ENCODE measurements at regions not wholly inside any gene's neighbourhood (a gene's known extent, or its start where the extent isn't known, plus 50 kb on each side); places are given as distances from the start of the nearest gene placed in this dataset.

- Histone ChIP-seq H3K79me2 (ENCODE audit: insufficient read depth, low read length) (no peaks in the 10 kb centered on the region), H3K79me1 (ENCODE audit: insufficient read depth, low read depth, low read length, poor library complexity, severe bottlenecking) (no peaks in the 10 kb centered on the region), H3K56ac (ENCODE audit: insufficient read length, low read depth, low read length) (no peak overlapping the region), H3K18ac (ENCODE audit: insufficient read length, low read depth, low read length) (no peak overlapping the region), H2BK20ac (ENCODE audit: low read depth, low read length, poor library complexity, severe bottlenecking) (no peak overlapping the region), H2BK12ac (ENCODE audit: insufficient read length, low read depth, low read length) (no peak overlapping the region), H3K27ac (ENCODE audit: insufficient read length, low read depth, low read length) (no peak overlapping the region), H2BK15ac (ENCODE audit: low read depth, low read length) (no peak overlapping the region), H4K8ac (replicated peaks; ENCODE audit: insufficient read length, low read depth, low read length) (no peak overlapping the region), H3K4me2 (ENCODE audit: insufficient read depth, insufficient read length, low read length) (no peak overlapping the region), H3K9ac (ENCODE audit: extremely low read depth, insufficient read length, low read length) (no peak overlapping the region), H3K23ac (ENCODE audit: insufficient read length, low read depth, low read length) (no peak overlapping the region), H3K14ac (ENCODE audit: insufficient read depth, low read length) (no peak overlapping the region), H2AFZ (ENCODE audit: low read length) (no peak overlapping the region), H4K5ac (ENCODE audit: insufficient read length, low read depth, low read length) (no peak overlapping the region), H2AK5ac (ENCODE audit: insufficient read length, low read length) (no peak overlapping the region), H4K91ac (ENCODE audit: insufficient read length, low read depth, low read length) (no peak overlapping the region), H4K20me1 (ENCODE audit: control insufficient read depth, insufficient read depth, insufficient read length) (no peaks in the 10 kb centered on the region), H2BK120ac (ENCODE audit: low read depth, low read length, poor library complexity, severe bottlenecking) (no peak overlapping the region), H3K4me1 (ENCODE audit: insufficient read depth, low read length) (no peaks in the 10 kb centered on the region), H3T11ph (ENCODE audit: low read length) (no peak overlapping the region), H2BK5ac (ENCODE audit: insufficient read length, low read length) (no peak overlapping the region), H3K4ac (ENCODE audit: low read depth, low read length) (no peak overlapping the region), H3K27me3 (ENCODE audit: insufficient read depth, low read length) (no peaks in the 10 kb centered on the region), H3K9me3 (ENCODE audit: control insufficient read depth, low read depth, low read length) (no peaks in the 10 kb centered on the region), H3K23me2 (ENCODE audit: insufficient read length, low read depth, low read length, poor library complexity, severe bottlenecking) (no peaks in the 10 kb centered on the region)
- Mint-ChIP-seq H3K9me3 (peaks cover 8 to 14% of the 10 kb centered on the region in 2 experiments), H3K4me1 (peaks cover 8 to 9% of the 10 kb centered on the region in 2 experiments), H3K4me3 (no peak overlapping the region), H3K27me3 (ENCODE audit: low read depth) (peaks cover 2% of the 10 kb centered on the region; the same call in 1 of the 2 replicates), H3K27ac (no peak overlapping the region; a peak in 1 of 7 replicates), H3K36me3 (ENCODE audit: insufficient read depth in 1 of 3, low read depth in 3 of 3) (peaks cover 0 to 15% (median 0%) of the 10 kb centered on the region in 3 experiments; a peak in 2 of 7 replicates)
- no peak for DNase-seq
- WGBS (ENCODE audit: extremely low coverage, insufficient read length, low lambda C conversion rate): no CpG with 5 or more reads among the region's 3 CpGs
- no peak for TF ChIP-seq CTCF (conservative IDR thresholded peaks at IDR 0.05)
Measured at GRCh38 chr21:35162831-35163230, 113.7 kb upstream of the RUNX1 start.

Data from H9 (cell line).